IPS-18c (cell line): ENCODE measurements at regions not wholly inside any gene's neighbourhood (a gene's known extent, or its start where the extent isn't known, plus 50 kb on each side); places are given as distances from the start of the nearest gene placed in this dataset.
"Not testable (repeated sequence)": the region's sequence is repeated elsewhere in the genome, so short reads cannot be mapped to it uniquely, and the experiment has no call there.

Experiments
- H3K4me3 ChIP-seq: 2 replicates; pipeline ENCODE4 v1.7.0; 2013; ENCODE audit warnings: low read depth, mild to moderate bottlenecking, low read length, moderate library complexity; ENCODE audit not compliant: insufficient read depth
- H3K9me3 ChIP-seq: one replicate; pipeline ENCODE4 v1.6.1; 2013; ENCODE audit warnings: mild to moderate bottlenecking, low read length, moderate library complexity; ENCODE audit not compliant: control insufficient read depth, insufficient read depth

DNA sequence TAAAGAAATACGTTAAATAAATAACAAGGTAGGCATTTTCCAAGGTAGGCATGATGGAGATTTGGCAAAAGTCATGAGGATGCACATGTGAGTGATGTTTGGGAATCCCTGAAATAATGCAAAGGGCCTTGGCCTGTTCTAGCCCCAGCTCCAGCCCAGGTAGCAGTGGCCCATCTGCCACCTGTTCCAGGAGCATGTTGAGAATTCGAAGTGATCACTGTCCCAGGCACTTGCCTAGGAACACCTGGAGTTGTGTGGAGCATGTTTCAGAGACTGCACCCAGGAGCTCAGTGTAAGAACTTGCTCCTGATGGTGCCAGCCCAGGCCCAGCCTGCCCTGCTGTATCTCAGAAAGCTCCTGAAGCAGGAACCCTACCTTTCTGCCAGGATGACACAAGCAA, 201.4 kb downstream of the NPIPB11 start:
- not testable (repeated sequence) for H3K4me3 ChIP-seq, H3K9me3 ChIP-seq

DNA sequence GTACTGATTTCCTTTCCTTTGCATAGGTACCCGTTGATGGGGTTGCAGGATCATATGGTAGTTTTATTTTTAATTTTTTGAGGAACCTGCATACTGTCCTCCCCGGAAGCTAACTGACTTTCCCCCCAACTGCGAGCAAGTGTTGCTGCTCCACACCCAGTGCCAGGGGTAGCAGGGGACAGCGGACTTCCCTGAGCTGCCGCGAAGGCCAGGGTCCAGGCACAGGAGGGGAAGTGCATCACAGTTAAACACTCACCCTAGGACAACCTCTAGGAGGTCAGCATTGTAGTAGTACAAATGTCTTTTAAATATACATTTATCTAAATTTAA, 201.7 kb downstream of the NPIPB11 start:
- no peaks in the 10 kb centered on the region for H3K9me3 ChIP-seq
- no peak overlapping the region for H3K4me3 ChIP-seq

DNA sequence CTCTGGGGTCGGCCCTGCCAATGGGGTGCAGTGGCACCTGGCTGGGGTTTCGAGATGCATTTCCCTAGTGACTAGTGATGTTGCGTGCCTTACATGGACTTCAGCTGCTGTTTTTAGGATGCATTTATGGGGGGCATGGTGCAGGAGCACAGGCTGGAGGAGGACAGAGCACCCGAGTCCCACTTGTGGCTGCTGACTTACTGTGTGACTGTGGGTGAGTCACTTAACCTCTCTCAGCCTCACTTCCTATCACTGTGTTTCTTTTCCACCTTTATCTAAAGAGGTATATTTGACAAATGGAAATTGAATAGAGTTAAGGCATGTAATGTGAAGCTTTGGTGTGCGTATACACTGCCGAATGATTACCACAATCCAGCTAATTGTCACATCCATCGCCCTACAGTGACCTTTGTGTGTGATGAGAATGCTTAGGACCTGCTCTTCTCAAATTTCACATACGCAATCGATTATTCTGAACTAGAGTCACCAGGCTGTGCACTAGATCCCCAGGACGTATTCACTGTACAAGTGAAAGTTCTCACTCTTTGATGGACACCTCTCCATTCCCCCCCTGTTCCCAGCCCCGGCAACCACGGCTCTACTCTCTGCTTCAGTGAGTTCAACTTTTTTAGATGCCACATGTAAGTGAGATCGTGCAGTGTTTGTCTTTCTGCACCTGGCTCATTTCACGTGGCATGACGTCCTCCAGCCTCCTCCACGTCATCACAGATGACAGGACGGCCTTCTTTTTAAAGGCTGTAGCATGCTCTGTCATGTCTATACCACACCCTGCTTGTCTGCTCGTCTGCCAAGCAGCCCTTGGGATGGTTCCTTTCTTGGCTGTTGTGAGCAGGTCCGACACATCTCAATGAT, 202.3 kb downstream of the NPIPB11 start:
- not testable (repeated sequence) for H3K9me3 ChIP-seq, H3K4me3 ChIP-seq

DNA sequence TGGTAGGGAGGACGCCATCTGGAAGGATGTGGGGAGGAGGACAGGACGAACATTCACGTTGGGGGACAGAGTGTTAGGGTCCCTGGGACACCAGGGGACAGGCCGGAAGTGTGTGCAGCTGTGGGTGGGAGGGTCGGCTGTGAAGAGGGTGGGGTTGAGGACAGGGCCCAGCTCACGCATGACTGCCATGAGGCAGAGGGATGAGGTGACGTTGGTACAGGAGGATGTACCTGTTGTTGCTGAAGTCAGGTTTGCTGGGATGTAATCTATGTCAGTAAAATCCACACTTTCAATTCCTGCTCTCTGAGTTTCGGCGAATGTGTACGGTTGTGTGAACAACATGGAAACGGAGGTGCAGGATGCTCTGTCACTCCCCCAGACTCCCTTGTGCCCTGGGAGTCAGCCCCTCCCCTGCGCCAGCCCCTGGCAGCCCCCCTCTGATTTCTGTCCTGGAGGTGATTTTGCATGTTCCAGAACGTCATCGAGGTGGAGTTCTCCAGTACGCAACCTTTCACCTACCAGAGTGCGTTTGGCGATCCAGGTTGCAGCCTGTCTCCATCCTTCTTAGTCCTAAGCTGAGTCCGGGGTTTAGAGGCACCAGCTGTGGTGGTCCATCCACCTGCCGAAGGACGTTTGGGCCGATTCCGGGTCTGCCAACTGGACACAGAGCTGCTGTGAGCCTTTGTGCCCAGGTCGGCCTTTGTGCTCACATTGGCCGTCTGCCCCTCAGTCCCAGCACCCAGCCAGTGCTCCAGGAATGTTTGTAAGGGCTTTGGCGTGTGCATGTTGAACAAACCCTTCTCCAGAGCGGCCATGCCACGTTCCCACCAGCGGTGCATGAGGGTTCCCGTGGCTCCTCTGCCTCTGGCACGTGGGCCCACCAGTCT, 203.2 kb downstream of the NPIPB11 start:
- not testable (repeated sequence) for H3K9me3 ChIP-seq, H3K4me3 ChIP-seq

DNA sequence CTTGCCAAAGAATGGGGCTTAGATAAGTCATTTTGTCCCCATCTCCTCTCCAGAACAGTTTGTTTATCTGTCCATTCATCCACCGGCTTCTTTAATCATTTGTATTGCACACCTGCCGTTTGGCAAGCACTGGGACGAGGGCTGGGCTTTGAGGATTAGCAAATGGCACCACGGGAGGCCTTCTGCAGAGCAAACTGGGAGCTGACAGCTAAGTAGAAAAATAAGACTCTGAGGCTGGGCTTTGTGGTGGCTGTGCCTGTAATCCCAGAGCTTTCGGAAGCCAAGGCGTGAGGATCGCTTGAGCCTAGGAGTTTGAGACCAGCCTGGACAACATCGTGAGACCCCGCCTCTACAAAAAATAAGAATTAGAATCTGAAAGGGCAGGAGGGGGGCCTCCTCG, 203.9 kb downstream of the NPIPB11 start:
- not testable (repeated sequence) for H3K4me3 ChIP-seq, H3K9me3 ChIP-seq

DNA sequence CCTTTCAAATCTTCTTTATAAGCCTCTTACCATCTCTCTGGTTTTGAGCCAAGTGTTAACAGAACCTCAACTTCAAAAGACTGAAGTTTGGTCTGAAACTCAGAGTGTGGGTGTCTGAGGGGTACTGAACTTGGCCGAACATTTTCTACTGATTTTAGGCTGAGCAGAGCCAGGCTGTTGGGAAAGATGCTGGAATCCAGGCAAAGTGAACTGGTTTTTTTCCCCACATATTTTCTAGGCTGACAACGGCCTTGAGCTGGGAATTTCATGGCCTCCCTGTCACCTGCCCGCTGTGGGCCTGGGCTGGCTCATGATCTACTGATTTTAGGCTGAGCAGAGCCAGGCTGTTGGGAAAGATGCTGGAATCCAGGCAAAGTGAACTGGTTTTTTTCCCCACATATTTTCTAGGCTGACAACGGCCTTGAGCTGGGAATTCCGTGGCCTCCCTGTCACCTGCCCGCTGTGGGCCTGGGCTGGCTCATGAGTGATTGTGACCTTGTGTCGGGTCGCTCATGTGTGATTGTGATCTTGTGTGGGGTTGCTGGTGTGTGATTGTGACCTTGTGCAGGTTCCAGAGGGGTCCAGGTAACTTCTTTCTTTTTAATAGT, 204.4 kb downstream of the NPIPB11 start:
- H3K4me3 ChIP-seq, H3K9me3 ChIP-seq: not testable (repeated sequence)

DNA sequence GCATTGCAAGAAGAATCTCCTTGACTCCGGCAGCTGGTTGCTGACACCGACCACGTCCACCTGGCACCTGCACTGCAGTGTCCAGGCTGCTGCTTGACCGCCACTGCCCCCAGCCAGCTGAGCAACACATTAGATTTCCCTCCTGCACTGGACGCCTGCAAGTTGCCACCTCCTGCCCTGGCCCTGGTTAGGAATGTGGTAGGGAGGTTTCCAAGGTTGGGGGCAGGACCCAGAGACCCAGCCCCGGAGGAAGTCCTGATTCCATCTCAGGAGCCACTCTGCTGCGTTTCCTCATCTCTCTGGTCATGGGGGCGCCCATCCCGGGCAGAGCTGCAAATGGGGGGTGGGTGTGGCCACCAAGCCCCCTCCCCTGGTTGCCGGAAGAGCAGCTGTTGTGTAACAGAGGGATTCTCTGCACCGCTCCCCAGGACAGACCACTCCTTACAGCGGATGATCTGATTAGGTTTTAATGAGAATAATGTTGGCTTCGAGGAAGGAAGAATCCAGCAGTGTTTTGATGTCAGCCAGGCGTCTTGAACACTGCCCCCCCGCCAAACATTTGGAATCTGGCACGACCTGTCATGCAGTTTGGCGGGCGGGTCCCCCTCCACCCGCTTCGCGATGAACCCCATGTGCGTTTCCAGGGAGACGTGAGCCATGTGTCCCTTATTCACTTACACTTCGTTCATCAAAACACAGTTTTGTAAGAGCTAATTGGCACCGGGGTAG, 205.1 kb downstream of the NPIPB11 start:
- not testable (repeated sequence) for H3K9me3 ChIP-seq, H3K4me3 ChIP-seq

DNA sequence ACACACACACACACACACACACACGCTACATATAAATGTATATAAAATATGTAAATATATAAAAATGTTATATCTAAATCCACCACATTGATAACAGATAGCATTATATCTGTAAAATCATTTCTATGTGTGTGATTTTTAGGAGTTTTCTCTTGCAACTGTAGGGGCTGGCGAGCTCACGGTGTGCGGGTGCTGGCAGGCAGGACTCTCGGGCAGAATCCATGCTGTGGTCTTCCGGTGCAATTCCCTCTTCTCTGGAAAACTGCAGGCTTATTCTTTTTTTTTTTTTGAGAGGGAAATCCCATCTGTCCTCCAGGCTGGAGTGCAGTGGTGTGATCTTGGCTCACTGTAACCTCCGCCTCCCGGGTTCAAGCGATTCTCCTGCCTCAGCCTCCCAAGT, 205.8 kb downstream of the NPIPB11 start:
- H3K4me3 ChIP-seq, H3K9me3 ChIP-seq: not testable (repeated sequence)

DNA sequence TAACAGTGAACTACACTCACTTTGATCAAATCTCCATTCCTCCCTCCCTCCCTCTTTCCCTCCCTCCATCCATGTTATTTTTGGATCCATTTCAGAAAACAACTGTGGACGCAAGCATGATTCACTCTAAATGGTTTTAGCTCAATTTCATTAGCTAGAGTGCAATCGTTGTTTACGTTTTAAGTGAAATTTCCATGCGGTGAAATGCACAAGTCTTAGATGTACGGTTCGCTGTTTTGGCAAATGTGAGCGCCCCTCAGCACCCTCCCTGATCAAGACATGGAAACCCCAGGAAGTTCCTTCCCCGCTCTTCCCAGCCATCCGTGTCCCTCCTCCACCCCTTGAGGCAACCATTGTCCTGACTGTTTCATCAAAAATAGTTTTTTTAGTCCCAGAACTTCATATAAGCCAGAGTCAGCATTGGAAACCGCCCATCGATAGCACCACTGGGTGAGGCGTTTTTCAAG, 206.3 kb downstream of the NPIPB11 start:
- H3K4me3 ChIP-seq, H3K9me3 ChIP-seq: not testable (repeated sequence)

DNA sequence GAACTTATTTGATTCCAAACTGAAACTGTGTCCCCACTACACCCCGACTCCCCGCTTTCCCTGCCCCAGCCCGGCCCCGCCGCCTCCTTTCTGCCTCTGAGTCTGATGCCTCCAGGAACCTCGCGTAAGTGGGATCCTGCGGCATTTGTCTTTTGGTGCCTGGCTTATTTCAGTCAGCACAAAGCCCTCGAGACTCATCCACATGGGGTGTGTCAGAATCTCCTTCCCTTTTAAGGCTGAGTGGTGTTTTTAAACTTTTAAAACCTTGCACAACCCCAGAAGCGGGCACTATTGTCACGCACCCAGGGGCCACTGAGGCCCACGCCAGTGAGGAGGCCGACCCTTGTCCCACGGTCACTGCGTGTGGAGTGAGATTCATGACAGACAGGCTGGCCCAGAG, 206.9 kb downstream of the NPIPB11 start:
- H3K9me3 ChIP-seq, H3K4me3 ChIP-seq: not testable (repeated sequence)

DNA sequence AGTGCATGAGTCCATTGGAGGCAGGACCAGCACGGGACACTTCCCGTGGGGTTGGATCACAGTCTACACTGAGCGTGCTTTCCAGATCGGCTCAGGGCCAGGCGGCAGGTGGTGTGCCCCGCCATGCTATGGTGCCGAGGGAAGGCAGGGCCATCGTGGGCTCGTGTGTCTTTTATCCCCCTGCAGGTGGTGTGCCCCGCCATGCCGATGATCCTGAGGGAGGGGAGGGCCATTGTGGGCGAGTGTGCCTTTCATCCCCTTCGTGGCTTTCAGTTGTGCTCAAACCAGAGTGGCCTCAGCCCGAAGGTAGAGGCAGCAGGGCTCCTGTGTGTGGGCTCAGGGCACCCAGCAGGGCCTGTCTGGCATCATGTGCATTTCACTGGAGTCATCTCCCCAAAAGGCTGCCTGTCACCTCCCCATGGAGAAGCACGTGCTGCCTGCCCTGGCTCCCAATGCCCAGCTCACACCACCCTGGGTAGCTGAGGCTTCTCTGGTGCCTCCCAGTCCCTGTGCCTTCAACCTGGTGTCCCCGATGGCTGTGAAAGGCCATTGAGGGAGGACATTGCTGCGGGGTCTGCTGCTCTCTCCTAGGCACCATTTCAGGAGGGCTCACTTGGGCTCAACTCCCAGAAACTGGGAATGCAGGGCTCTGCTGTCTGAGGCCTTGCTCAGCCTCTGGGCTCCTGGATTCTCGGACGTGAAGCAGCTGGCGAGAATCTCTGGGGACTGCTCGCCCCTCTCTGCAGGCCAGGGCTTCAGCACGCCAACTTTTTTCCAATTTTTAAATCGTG, 207.6 kb downstream of the NPIPB11 start:
- H3K4me3 ChIP-seq, result no peak overlapping the region
- H3K9me3 ChIP-seq, result no peaks in the 10 kb centered on the region

DNA sequence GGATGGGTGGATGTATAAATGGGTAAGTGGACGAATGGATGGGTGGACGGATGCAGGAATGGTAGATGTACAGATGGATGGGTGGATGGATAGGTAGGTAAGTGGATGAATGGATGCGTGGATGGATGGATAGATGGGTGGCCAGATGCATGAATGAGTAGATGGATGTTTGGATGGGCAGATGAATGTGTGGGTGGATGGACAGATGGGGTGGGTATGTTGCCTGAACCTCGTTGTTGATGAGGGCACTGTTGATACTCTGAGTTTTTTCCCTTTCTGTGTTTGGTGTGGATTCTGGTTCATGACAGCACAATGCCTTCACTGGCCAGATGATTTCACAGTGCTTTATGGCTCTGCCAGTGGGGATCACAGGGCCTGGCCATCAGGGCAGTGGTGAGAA, 208.3 kb downstream of the NPIPB11 start:
- Histone ChIP-seq H3K9me3 (no peaks in the 10 kb centered on the region), H3K4me3 (no peak overlapping the region)

DNA sequence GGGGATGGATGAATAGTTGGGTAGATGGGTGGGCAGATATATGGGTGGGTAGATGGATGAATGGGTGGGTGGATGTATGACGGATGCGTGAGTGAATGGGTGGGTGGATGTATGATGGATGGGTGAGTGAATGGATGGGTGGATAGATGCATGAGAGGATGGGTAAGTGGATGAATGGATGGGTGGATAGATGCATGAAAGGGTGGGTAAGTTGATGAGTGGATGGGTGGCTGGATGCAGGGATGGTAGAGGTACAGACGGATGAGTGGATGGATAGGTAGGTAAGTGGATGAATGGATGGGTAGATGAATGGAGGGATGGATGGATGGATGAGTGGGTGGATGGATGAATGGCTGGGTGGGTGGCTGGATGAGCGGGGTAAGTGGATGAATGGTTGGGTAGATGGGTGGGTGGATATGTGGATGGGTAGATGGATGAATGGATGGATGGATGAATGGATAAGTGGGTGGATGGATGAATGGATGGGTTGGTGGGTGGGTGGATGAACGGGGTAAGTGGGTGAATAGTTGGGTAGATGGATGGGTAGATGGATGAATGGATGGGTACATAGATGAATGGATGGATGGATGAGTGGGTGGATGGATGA, 208.9 kb downstream of the NPIPB11 start:
- H3K9me3 ChIP-seq, H3K4me3 ChIP-seq: not testable (repeated sequence)

DNA sequence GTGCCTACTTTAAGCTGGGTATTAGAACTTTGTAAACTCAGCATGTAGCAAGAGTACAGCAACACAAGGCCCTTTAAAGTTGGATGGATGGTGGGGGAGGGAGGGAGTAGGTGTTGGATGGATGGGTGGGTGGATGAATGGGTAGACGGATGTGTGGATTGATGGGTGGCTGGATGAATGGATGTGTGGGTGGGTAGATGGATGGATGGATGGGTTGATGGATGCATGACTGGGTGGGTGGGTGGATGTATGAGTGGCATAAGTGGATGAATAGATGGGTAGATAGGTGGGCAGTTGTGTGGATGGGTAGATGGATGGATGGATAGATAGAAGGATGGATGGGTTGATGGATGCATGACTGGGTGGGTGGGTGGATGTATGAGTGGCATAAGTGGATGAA, 209.8 kb downstream of the NPIPB11 start:
- not testable (repeated sequence) for H3K9me3 ChIP-seq

DNA sequence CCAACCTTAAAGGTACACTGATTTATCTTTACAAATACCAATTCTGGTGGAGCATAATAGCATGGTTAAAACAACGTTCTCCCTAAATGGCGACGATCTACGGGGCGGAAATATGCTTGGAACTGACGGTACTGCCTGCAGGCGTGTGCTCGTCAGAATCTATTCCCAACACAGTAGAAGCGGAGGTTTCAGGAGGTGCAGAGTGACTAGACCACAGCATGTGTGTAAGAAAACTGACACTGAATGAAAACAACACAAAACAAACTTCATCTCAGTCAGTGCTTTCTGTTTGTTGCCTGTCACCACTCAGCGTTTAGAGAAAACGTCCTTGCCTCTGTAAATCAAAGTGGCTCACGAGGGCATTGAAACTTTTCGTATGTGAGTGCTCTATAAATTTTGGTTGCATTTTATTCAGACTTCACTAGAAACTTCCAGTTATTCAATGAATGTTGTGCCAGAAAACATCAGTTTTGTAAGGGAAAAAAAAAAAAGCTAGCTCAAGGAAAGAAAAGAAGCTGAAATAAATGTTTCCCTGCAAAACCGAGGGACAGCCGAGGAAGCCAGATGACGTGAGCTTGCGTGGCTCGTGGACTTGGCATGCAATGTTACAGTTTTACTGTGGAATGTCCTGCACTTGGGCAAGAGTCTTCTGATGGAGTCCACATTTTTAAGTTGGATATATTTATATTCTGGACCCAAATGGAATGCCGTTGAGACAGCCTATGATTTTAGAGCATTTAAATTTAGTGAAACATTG, 210.4 kb downstream of the LAT start:
- H3K9me3 ChIP-seq, H3K4me3 ChIP-seq: not testable (repeated sequence)

More for the DNA sequence above, 209.8 kb downstream of the NPIPB11 start:
- H3K4me3 ChIP-seq, result not testable (repeated sequence)
